K562 (cell line): ENCODE measurements at regions not wholly inside any gene's neighbourhood (a gene's known extent, or its start where the extent isn't known, plus 50 kb on each side); places are given as distances from the start of the nearest gene placed in this dataset.
A peak's percentile ranks its signal among the peaks of the same experiment; 100 is the strongest.

Experiments used
- BMI1 ChIP-seq: fragments of 150-350 bp; IDR thresholded peaks from 2 replicates; pipeline ENCODE4 v1.6.1; 2014; ENCODE audit warnings: low read length
- CBX5 ChIP-seq: IDR thresholded peaks from 2 replicates; pipeline ENCODE4 v1.6.1; 2014; ENCODE audit warnings: low read depth, borderline replicate concordance
- EWSR1 ChIP-seq: fragments of 450-650 bp; IDR thresholded peaks from 2 replicates; pipeline ENCODE4 v1.6.1; 2018; ENCODE audit warnings: borderline replicate concordance, mild to moderate bottlenecking, low read depth, moderate library complexity; ENCODE audit not compliant: partially characterized antibody
- HNRNPK ChIP-seq: fragments of 200-400 bp; formaldehyde crosslinking; IDR thresholded peaks from one replicate; pipeline ENCODE4 v1.6.1; 2018; ENCODE audit warnings: mild to moderate bottlenecking, low read depth, low read length; ENCODE audit not compliant: poor library complexity, severe bottlenecking
- NR2C1 ChIP-seq, 2 experiments: fragments of 450-650 bp; IDR thresholded peaks; 2 replicates each; pipeline ENCODE4 v1.6.1; 2017; ENCODE audit warnings: mild to moderate bottlenecking in 2 of 2, antibody characterized with exemption in 1 of 2, inconsistent platforms in 1 of 2, missing compliant biosample characterization in 1 of 2, missing genetic modification characterization in 1 of 2
- SMARCB1 ChIP-seq: IDR thresholded peaks from 2 replicates; pipeline ENCODE4 v1.6.1; 2011; ENCODE audit warnings: improper control_type of control experiment, low read depth; ENCODE audit not compliant: insufficient read length
- TAF9B ChIP-seq: fragments of 450-650 bp; IDR thresholded peaks from 2 replicates; pipeline ENCODE4 v1.6.1; 2018; ENCODE audit warnings: mild to moderate bottlenecking; ENCODE audit not compliant: partially characterized antibody
- ZFP30 ChIP-seq: fragments of 250-450 bp; sonication (Bioruptor Pico); IDR thresholded peaks from 2 replicates; pipeline ENCODE4 v1.8.0; 2022; ENCODE audit warnings: moderate library complexity, mild to moderate bottlenecking, inconsistent platforms, borderline replicate concordance
- ZNF232 ChIP-seq: sonication (generic); formaldehyde crosslinking; IDR thresholded peaks from 2 replicates; pipeline ENCODE4 v1.8.0; 2022; ENCODE audit warnings: mild to moderate bottlenecking, missing genetic modification reagents
- ZNF436 ChIP-seq: fragments of 250-450, 450-650 bp; sonication (Bioruptor Pico); formaldehyde crosslinking; IDR thresholded peaks from 2 replicates; pipeline ENCODE4 v1.7.0; 2020; ENCODE audit warnings: mild to moderate bottlenecking
- ZNF583 ChIP-seq: fragments of 250-450 bp; sonication (Bioruptor Pico); IDR thresholded peaks from 2 replicates; pipeline ENCODE4 v1.4.0; 2020
- ZNF696 ChIP-seq: fragments of 250-450 bp; sonication (Bioruptor Pico); conservative IDR thresholded peaks from 2 replicates; pipeline ENCODE4 v1.4.0; 2020; ENCODE audit warnings: mild to moderate bottlenecking, moderate library complexity
- ZSCAN29 ChIP-seq: fragments of 450-650 bp; IDR thresholded peaks from 2 replicates; pipeline ENCODE4 v1.6.1; 2017
- TF ChIP-seq, protein P1 (sequence below), 2 experiments: fragments of 450-650 bp in 1 of 2; IDR thresholded peaks; 2 replicates each; pipeline ENCODE4 v1.6.1; 2011 to 2017; ENCODE audit warnings: low read depth in 2 of 2, antibody characterized with exemption in 1 of 2, borderline replicate concordance in 1 of 2, low read length in 1 of 2, mild to moderate bottlenecking in 1 of 2, mixed read lengths in 1 of 2; ENCODE audit not compliant: control insufficient read depth in 1 of 2
- TF ChIP-seq, protein P2 (sequence below): fragments of 450-650 bp; IDR thresholded peaks from 2 replicates; pipeline ENCODE4 v1.6.1; 2018; ENCODE audit not compliant: partially characterized antibody
- TF ChIP-seq, protein P3 (sequence below): sonication (generic); formaldehyde crosslinking; IDR thresholded peaks from 2 replicates; pipeline ENCODE4 v1.8.1; 2023; ENCODE audit warnings: missing genetic modification reagents, mild to moderate bottlenecking, borderline replicate concordance

DNA sequence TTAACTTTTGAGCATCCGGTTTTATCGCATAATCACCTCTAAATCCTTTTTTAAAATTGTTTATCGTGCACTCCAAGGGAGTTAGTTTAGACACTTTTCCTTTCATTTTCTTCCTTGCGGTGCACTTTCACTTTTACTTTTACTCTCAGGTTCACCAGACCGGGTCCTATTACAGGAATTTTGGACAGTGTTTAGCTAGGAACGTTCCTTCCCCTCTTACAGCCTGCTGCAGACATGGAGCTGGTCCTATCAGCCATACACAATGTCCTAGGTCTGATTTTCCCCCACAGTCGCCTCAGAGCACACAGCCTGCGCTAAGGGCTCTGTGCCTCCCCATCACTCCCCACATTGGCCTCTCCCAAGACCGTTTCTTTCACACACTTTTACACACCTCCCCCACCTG is 103.9 kb downstream of the ALG10 start (continued):
- TF ChIP-seq, protein P1, sequence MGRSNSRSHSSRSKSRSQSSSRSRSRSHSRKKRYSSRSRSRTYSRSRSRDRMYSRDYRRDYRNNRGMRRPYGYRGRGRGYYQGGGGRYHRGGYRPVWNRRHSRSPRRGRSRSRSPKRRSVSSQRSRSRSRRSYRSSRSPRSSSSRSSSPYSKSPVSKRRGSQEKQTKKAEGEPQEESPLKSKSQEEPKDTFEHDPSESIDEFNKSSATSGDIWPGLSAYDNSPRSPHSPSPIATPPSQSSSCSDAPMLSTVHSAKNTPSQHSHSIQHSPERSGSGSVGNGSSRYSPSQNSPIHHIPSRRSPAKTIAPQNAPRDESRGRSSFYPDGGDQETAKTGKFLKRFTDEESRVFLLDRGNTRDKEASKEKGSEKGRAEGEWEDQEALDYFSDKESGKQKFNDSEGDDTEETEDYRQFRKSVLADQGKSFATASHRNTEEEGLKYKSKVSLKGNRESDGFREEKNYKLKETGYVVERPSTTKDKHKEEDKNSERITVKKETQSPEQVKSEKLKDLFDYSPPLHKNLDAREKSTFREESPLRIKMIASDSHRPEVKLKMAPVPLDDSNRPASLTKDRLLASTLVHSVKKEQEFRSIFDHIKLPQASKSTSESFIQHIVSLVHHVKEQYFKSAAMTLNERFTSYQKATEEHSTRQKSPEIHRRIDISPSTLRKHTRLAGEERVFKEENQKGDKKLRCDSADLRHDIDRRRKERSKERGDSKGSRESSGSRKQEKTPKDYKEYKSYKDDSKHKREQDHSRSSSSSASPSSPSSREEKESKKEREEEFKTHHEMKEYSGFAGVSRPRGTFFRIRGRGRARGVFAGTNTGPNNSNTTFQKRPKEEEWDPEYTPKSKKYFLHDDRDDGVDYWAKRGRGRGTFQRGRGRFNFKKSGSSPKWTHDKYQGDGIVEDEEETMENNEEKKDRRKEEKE (IDR thresholded peaks at IDR 0.05; ENCODE audit: borderline replicate concordance in 1 of 2, control insufficient read depth in 1 of 2, low read depth in 2 of 2, low read length in 1 of 2) = no peak
- TF ChIP-seq ZSCAN29 (no peak), BMI1 (no peak), ZFP30 (no peak), HNRNPK (no peak), TAF9B (peak; percentile 48), ZNF696 (CRISPR knock-in tag) (no peak), ZNF436 (no peak), CBX5 (no peak), ZNF583 (no peak), NR2C1 (IDR thresholded peaks at IDR 0.05) (no peak), NR2C1 (tag; IDR thresholded peaks at IDR 0.05) (no peak), EWSR1 (no peak), ZNF232 (CRISPR knock-in tag) (no peak), SMARCB1 (no peak)
- TF ChIP-seq, protein P2, sequence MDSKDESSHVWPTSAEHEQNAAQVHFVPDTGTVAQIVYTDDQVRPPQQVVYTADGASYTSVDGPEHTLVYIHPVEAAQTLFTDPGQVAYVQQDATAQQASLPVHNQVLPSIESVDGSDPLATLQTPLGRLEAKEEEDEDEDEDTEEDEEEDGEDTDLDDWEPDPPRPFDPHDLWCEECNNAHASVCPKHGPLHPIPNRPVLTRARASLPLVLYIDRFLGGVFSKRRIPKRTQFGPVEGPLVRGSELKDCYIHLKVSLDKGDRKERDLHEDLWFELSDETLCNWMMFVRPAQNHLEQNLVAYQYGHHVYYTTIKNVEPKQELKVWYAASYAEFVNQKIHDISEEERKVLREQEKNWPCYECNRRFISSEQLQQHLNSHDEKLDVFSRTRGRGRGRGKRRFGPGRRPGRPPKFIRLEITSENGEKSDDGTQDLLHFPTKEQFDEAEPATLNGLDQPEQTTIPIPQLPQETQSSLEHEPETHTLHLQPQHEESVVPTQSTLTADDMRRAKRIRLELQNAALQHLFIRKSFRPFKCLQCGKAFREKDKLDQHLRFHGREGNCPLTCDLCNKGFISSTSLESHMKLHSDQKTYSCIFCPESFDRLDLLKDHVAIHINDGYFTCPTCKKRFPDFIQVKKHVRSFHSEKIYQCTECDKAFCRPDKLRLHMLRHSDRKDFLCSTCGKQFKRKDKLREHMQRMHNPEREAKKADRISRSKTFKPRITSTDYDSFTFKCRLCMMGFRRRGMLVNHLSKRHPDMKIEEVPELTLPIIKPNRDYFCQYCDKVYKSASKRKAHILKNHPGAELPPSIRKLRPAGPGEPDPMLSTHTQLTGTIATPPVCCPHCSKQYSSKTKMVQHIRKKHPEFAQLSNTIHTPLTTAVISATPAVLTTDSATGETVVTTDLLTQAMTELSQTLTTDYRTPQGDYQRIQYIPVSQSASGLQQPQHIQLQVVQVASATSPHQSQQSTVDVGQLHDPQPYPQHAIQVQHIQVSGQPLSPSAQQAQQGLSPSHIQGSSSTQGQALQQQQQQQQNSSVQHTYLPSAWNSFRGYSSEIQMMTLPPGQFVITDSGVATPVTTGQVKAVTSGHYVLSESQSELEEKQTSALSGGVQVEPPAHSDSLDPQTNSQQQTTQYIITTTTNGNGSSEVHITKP = peak; percentile 88
- TF ChIP-seq, protein P3, sequence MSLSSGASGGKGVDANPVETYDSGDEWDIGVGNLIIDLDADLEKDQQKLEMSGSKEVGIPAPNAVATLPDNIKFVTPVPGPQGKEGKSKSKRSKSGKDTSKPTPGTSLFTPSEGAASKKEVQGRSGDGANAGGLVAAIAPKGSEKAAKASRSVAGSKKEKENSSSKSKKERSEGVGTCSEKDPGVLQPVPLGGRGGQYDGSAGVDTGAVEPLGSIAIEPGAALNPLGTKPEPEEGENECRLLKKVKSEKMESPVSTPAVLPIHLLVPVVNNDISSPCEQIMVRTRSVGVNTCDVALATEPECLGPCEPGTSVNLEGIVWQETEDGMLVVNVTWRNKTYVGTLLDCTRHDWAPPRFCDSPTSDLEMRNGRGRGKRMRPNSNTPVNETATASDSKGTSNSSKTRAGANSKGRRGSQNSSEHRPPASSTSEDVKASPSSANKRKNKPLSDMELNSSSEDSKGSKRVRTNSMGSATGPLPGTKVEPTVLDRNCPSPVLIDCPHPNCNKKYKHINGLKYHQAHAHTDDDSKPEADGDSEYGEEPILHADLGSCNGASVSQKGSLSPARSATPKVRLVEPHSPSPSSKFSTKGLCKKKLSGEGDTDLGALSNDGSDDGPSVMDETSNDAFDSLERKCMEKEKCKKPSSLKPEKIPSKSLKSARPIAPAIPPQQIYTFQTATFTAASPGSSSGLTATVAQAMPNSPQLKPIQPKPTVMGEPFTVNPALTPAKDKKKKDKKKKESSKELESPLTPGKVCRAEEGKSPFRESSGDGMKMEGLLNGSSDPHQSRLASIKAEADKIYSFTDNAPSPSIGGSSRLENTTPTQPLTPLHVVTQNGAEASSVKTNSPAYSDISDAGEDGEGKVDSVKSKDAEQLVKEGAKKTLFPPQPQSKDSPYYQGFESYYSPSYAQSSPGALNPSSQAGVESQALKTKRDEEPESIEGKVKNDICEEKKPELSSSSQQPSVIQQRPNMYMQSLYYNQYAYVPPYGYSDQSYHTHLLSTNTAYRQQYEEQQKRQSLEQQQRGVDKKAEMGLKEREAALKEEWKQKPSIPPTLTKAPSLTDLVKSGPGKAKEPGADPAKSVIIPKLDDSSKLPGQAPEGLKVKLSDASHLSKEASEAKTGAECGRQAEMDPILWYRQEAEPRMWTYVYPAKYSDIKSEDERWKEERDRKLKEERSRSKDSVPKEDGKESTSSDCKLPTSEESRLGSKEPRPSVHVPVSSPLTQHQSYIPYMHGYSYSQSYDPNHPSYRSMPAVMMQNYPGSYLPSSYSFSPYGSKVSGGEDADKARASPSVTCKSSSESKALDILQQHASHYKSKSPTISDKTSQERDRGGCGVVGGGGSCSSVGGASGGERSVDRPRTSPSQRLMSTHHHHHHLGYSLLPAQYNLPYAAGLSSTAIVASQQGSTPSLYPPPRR (CRISPR knock-in tag) = no peak
